Immature natural killer cell (primary cell): ENCODE measurements at regions not wholly inside any gene's neighbourhood (a gene's known extent, or its start where the extent isn't known, plus 50 kb on each side); places are given as distances from the start of the nearest gene placed in this dataset.

Experiments used
- DNase-seq, 3 donors: peaks; one replicate each; pipeline ENCODE4 v3.0.0; 2022; ENCODE audit warnings: mixed read lengths in 1 of 3
- H3K27ac Mint-ChIP-seq, 6 donors: one replicate each; pipeline ENCODE4 v1.8.0; 2020; ENCODE audit warnings: mixed read lengths in 6 of 6, mild to moderate bottlenecking in 5 of 6, inconsistent platforms in 4 of 6, moderate library complexity in 3 of 6
- H3K27me3 Mint-ChIP-seq, 3 donors: one replicate each; pipeline ENCODE4 v1.8.0; 2020 to 2021; ENCODE audit warnings: low read depth in 3 of 3, mild to moderate bottlenecking in 3 of 3, mixed read lengths in 3 of 3, moderate library complexity in 3 of 3, inconsistent platforms in 1 of 3
- H3K36me3 Mint-ChIP-seq, 3 donors: one replicate each; pipeline ENCODE4 v1.8.0; 2020; ENCODE audit warnings: mixed read lengths in 3 of 3, inconsistent platforms in 2 of 3, mild to moderate bottlenecking in 2 of 3
- H3K4me1 Mint-ChIP-seq, 2 donors: one replicate each; pipeline ENCODE4 v1.8.0; 2020; ENCODE audit warnings: inconsistent platforms in 2 of 2, mild to moderate bottlenecking in 2 of 2, mixed read lengths in 2 of 2, moderate library complexity in 1 of 2
- H3K4me3 Mint-ChIP-seq, 5 donors: one replicate each; pipeline ENCODE4 v1.8.0; 2020; ENCODE audit warnings: mild to moderate bottlenecking in 5 of 5, mixed read lengths in 5 of 5, inconsistent platforms in 3 of 5, moderate library complexity in 3 of 5
- H3K9me3 Mint-ChIP-seq, 6 donors: one replicate each; pipeline ENCODE4 v1.8.0; 2020; ENCODE audit warnings: mild to moderate bottlenecking in 6 of 6, mixed read lengths in 6 of 6, inconsistent platforms in 4 of 6, moderate library complexity in 3 of 6

GRCh38 chr6:90644492-90644891, 57.6 kb upstream of the MAP3K7 start:
- Mint-ChIP-seq H3K9me3 (peaks cover 0 to 3% (median 0%) of the 10 kb centered on the region in 6 donors), H3K27me3 (peaks cover 0 to 11% (median 9%) of the 10 kb centered on the region in 3 donors), H3K4me3 (no peak overlapping the region), H3K36me3 (no peaks in the 10 kb centered on the region), H3K27ac (no peak overlapping the region), H3K4me1 (no peaks in the 10 kb centered on the region)
- DNase-seq = no peak

- H3K4me3 Mint-ChIP-seq = no peak overlapping the region
- H3K27ac Mint-ChIP-seq = no peak overlapping the region
- H3K36me3 Mint-ChIP-seq = no peaks in the 10 kb centered on the region
- H3K4me1 Mint-ChIP-seq = no peaks in the 10 kb centered on the region
- H3K9me3 Mint-ChIP-seq = peaks cover 0 to 10% (median 2%) of the 10 kb centered on the region in 6 donors
- DNase-seq = no peak
- H3K27me3 Mint-ChIP-seq = peaks cover 0 to 14% (median 12%) of the 10 kb centered on the region in 3 donors
Observed at GRCh38 chr6:90643381-90643780, 56.5 kb upstream of the MAP3K7 start.

- peaks cover 10 to 27% (median 12%) of the 10 kb centered on the region in 6 donors for H3K9me3 Mint-ChIP-seq
- no peaks in the 10 kb centered on the region for H3K4me1 Mint-ChIP-seq
- no peak overlapping the region for H3K4me3 Mint-ChIP-seq
- DNase-seq = no peak
- H3K27me3 Mint-ChIP-seq = peaks cover 3 to 11% (median 6%) of the 10 kb centered on the region in 3 donors
- H3K36me3 Mint-ChIP-seq = no peaks in the 10 kb centered on the region
- H3K27ac Mint-ChIP-seq = no peak overlapping the region
Observed at GRCh38 chr6:90637320-90637719, 50.4 kb upstream of the MAP3K7 start.
